Choroid plexus epithelial cell (primary cell): ENCODE measurements at regions not wholly inside any gene's neighbourhood (a gene's known extent, or its start where the extent isn't known, plus 50 kb on each side); places are given as distances from the start of the nearest gene placed in this dataset.
A peak's percentile ranks its signal among the peaks of the same experiment; 100 is the strongest.

Experiments
- DNase-seq: peaks from one replicate; pipeline ENCODE4 v3.0.0-alpha.2; 2010; ENCODE audit warnings: low read depth
- H3K4me3 ChIP-seq: 2 replicates; pipeline ENCODE4 v1.5.1; 2011; ENCODE audit warnings: low read depth, mild to moderate bottlenecking, control low read depth, low read length, moderate library complexity
- CTCF ChIP-seq: conservative IDR thresholded peaks from 2 replicates; pipeline ENCODE4 v1.5.1; 2011; ENCODE audit warnings: low read depth, mild to moderate bottlenecking, control low read depth, inconsistent platforms, low read length, moderate library complexity

GRCh38 chr6:68307301-68307700 lies 327.8 kb upstream of the ADGRB3 start:
- no peak for DNase-seq
- no peak overlapping the region for H3K4me3 ChIP-seq
- no peak for TF ChIP-seq CTCF

- H3K4me3 ChIP-seq: no peak overlapping the region
- TF ChIP-seq CTCF: no peak
- peak; percentile 74 for DNase-seq
Measured at GRCh38 chr6:68296126-68296525, 339.0 kb upstream of the ADGRB3 start.

DNA sequence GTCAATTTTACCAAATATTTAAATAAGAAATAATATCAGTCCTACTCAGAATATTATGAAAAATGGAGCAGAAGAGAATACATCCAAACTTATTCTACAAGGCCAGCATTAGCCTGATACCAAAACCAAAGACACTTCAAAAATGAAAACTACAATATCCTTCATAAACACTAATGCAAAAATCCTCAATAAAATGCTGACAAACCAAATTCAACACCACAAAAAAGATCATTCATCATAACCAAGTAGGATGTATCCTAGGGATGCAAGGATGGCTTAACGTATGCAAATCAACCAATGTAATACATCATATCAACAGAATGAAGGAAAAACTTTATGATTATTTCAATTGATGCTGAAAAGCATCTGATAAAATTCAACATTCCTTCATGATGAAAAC lies 352.4 kb upstream of the ADGRB3 start:
- DNase-seq: no peak
- TF ChIP-seq CTCF: no peak
- no peak overlapping the region for H3K4me3 ChIP-seq

GRCh38 chr6:68279793-68280557 lies 355.1 kb upstream of the ADGRB3 start:
- peak; percentile 40 for DNase-seq
- no peak overlapping the region for H3K4me3 ChIP-seq
- TF ChIP-seq CTCF: no peak

DNA sequence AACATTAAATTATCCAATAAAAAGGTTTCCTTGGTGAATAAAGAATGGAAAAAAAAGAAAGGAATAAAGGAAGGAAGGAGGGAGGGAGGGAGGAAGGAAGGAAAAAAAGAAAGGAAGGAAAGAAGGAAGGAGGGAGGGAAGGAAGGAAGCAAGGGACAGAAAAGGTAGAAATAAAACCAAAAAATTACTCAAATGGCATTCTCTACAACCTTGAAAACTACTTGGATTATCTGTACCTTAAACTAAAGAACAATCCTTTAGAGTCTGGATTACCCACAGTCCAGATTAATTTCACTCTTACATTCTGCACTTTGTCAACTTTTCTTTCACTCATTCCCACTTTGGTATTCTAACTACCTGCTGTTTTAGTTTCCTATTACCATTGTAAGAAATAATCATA lies 361.8 kb upstream of the ADGRB3 start:
- DNase-seq: no peak
- no peak overlapping the region for H3K4me3 ChIP-seq
- TF ChIP-seq CTCF: no peak

GRCh38 chr6:68256391-68256790 lies 378.7 kb upstream of the ADGRB3 start:
- TF ChIP-seq CTCF: no peak

DNA sequence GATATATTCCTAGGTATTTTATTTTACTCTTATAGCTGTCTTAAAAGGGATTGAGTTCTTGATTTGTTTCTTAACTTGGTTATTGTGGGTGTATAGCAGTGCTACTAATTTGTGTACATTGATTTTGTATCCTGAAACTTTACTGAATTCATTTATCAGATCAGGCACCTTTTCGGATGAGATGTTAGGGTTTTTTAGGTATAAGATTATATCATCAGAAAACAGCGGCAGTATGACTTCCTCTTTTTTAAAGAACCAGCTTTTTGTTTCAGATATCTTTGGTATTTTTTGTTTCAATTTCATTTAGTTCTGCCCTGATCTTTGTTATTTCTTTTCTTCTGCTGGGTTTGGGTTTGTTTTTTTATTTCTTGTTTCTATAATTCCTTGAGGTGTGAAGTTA lies 382.4 kb upstream of the ADGRB3 start:
- TF ChIP-seq CTCF: no peak
- no peak overlapping the region for H3K4me3 ChIP-seq
- no peak for DNase-seq

More at GRCh38 chr6:68256391-68256790, 378.7 kb upstream of the ADGRB3 start:
- no peak overlapping the region for H3K4me3 ChIP-seq
- DNase-seq: peak; percentile 78
